Right atrium auricular region (tissue), 2 donors: ENCODE measurements at regions not wholly inside any gene's neighbourhood (a gene's known extent, or its start where the extent isn't known, plus 50 kb on each side); places are given as distances from the start of the nearest gene placed in this dataset.

Source experiments
- DNase-seq: peaks from one replicate; pipeline ENCODE4 v3.0.0-alpha.2; 2019; ENCODE audit warnings: low spot score
- H3K27ac ChIP-seq, 2 donors: fragments of 200-600 bp; sonication (generic); 1 replicate in 1 of 2; 2 replicates in 1 of 2; pipeline ENCODE4 v1.5.1; 2016 to 2019
- H3K27me3 ChIP-seq, 2 donors: fragments of 200-600 bp; sonication (generic); one replicate each; pipeline versions ENCODE4 v1.5.1 to v1.6.0; 2017 to 2019
- H3K36me3 ChIP-seq: fragments of 200-600 bp; sonication (generic); one replicate; pipeline ENCODE4 v1.5.1; 2016
- H3K4me1 ChIP-seq, 2 donors: fragments of 200-600 bp; sonication (generic); one replicate each; pipeline versions ENCODE4 v1.5.1 to v1.6.0; 2017 to 2019
- H3K4me3 ChIP-seq, 2 donors: fragments of 200-600 bp; sonication (generic); 1 replicate in 1 of 2; 2 replicates in 1 of 2; pipeline ENCODE4 v1.5.1; 2017 to 2019; ENCODE audit warnings: mild to moderate bottlenecking in 1 of 2, moderate library complexity in 1 of 2
- H3K9me3 ChIP-seq, 2 donors: fragments of 200-600 bp; sonication (generic); one replicate each; pipeline ENCODE4 v1.5.1; 2019
- CTCF ChIP-seq, 2 donors: fragments of 200-600 bp; sonication (generic); IDR thresholded peaks; one replicate each; pipeline ENCODE4 v1.5.1; 2019; ENCODE audit warnings: antibody characterized with exemption in 2 of 2

- no peaks in the 10 kb centered on the region for H3K9me3 ChIP-seq
- H3K4me3 ChIP-seq = no peak overlapping the region
- no peaks in the 10 kb centered on the region for H3K27me3 ChIP-seq
- H3K4me1 ChIP-seq = no peaks in the 10 kb centered on the region
- H3K36me3 ChIP-seq = no peaks in the 10 kb centered on the region
- no peak for DNase-seq
- H3K27ac ChIP-seq = no peak overlapping the region
- TF ChIP-seq CTCF (IDR thresholded peaks at IDR 0.05) = no peak
Observed at GRCh38 chr2:149773006-149773405, 185.4 kb upstream of the MMADHC start.

GRCh38 chr2:149768320-149768799 lies 180.8 kb upstream of the MMADHC start:
- H3K36me3 ChIP-seq = no peaks in the 10 kb centered on the region
- no peaks in the 10 kb centered on the region for H3K27me3 ChIP-seq
- TF ChIP-seq CTCF (IDR thresholded peaks at IDR 0.05) = no peak
- H3K9me3 ChIP-seq = no peaks in the 10 kb centered on the region
- no peak overlapping the region for H3K27ac ChIP-seq
- no peaks in the 10 kb centered on the region for H3K4me1 ChIP-seq
- DNase-seq = no peak
- no peak overlapping the region for H3K4me3 ChIP-seq

- Histone ChIP-seq H3K4me1 (no peaks in the 10 kb centered on the region), H3K27me3 (no peaks in the 10 kb centered on the region), H3K27ac (peak overlapping the region in 1 of 2 donors; percentile 6), H3K4me3 (no peak overlapping the region), H3K36me3 (no peaks in the 10 kb centered on the region), H3K9me3 (no peaks in the 10 kb centered on the region)
- no peak for DNase-seq
- no peak for TF ChIP-seq CTCF (IDR thresholded peaks at IDR 0.05)
Observed at GRCh38 chr2:149767516-149767974, 180.0 kb upstream of the MMADHC start.

- H3K4me3 ChIP-seq = no peak overlapping the region
- no peak for TF ChIP-seq CTCF (IDR thresholded peaks at IDR 0.05)
- no peaks in the 10 kb centered on the region for H3K27me3 ChIP-seq
- H3K36me3 ChIP-seq = no peaks in the 10 kb centered on the region
- H3K4me1 ChIP-seq = no peaks in the 10 kb centered on the region
- DNase-seq = no peak
- H3K9me3 ChIP-seq = no peaks in the 10 kb centered on the region
- no peak overlapping the region for H3K27ac ChIP-seq
Observed at GRCh38 chr2:149766339-149766738, 178.8 kb upstream of the MMADHC start.

GRCh38 chr2:149765636-149766035 lies 178.1 kb upstream of the MMADHC start:
- TF ChIP-seq CTCF (IDR thresholded peaks at IDR 0.05) = no peak

GRCh38 chr2:149765003-149765402 lies 177.4 kb upstream of the MMADHC start:
- Histone ChIP-seq H3K36me3 (no peaks in the 10 kb centered on the region), H3K4me1 (no peaks in the 10 kb centered on the region), H3K27ac (no peak overlapping the region), H3K27me3 (no peaks in the 10 kb centered on the region), H3K9me3 (no peaks in the 10 kb centered on the region), H3K4me3 (no peak overlapping the region)
- no peak for DNase-seq
- no peak for TF ChIP-seq CTCF (IDR thresholded peaks at IDR 0.05)

More at GRCh38 chr2:149765636-149766035, 178.1 kb upstream of the MMADHC start:
- Histone ChIP-seq H3K27ac (no peak overlapping the region), H3K36me3 (no peaks in the 10 kb centered on the region), H3K4me3 (no peak overlapping the region), H3K27me3 (no peaks in the 10 kb centered on the region), H3K9me3 (no peaks in the 10 kb centered on the region), H3K4me1 (no peaks in the 10 kb centered on the region)
- DNase-seq = no peak
